Neuronal stem cell (in vitro differentiated cells): ENCODE measurements at regions not wholly inside any gene's neighbourhood (a gene's known extent, or its start where the extent isn't known, plus 50 kb on each side); places are given as distances from the start of the nearest gene placed in this dataset.

Experiments
- DNase-seq: peaks from one replicate; pipeline ENCODE4 v3.0.0-alpha.2; 2013; ENCODE audit warnings: low spot score
- H2AFZ ChIP-seq: one replicate; pipeline ENCODE4 v1.6.1; 2013; ENCODE audit warnings: mild to moderate bottlenecking, low read length, inconsistent platforms
- H2AK5ac ChIP-seq: 2 replicates; pipeline ENCODE4 v1.6.1; 2013; ENCODE audit warnings: low read depth, mild to moderate bottlenecking, inconsistent platforms, low read length, moderate library complexity, mixed read lengths
- H2BK120ac ChIP-seq: 2 replicates; pipeline ENCODE4 v1.6.1; 2013; ENCODE audit warnings: low read depth, mild to moderate bottlenecking, inconsistent platforms, low read length, moderate library complexity, mixed read lengths
- H2BK12ac ChIP-seq: one replicate; pipeline ENCODE4 v1.6.1; 2013; ENCODE audit warnings: low read length, inconsistent platforms
- H2BK15ac ChIP-seq: 2 replicates; pipeline ENCODE4 v1.6.1; 2013; ENCODE audit warnings: mild to moderate bottlenecking, low read length, inconsistent platforms, mixed read lengths
- H2BK5ac ChIP-seq: one replicate; pipeline ENCODE4 v1.6.1; 2013; ENCODE audit warnings: inconsistent platforms, mild to moderate bottlenecking, low read length, moderate library complexity
- H3K14ac ChIP-seq: one replicate; pipeline ENCODE4 v1.6.1; 2013; ENCODE audit warnings: low read length, inconsistent platforms
- H3K18ac ChIP-seq: 2 replicates; pipeline ENCODE4 v1.6.1; 2013; ENCODE audit warnings: low read length, inconsistent platforms
- H3K23ac ChIP-seq: 2 replicates; pipeline ENCODE4 v1.6.1; 2013; ENCODE audit warnings: low read depth, mild to moderate bottlenecking, mixed read lengths, low read length, inconsistent platforms; ENCODE audit not compliant: poor library complexity
- H3K27ac ChIP-seq: replicated peaks from 3 replicates; pipeline ENCODE4 v1.5.1; 2013; ENCODE audit warnings: low read length, inconsistent platforms
- H3K27me3 ChIP-seq, 3 experiments: 2 replicates each; pipeline ENCODE4 v1.6.1; 2013; ENCODE audit warnings: low read length in 3 of 3, mild to moderate bottlenecking in 2 of 3, inconsistent platforms in 1 of 3, low read depth in 1 of 3, mixed read lengths in 1 of 3, moderate library complexity in 1 of 3; ENCODE audit not compliant: control insufficient read depth in 3 of 3, insufficient read depth in 3 of 3
- H3K36me3 ChIP-seq, 2 donors: replicated peaks in 1 of 2; 2 replicates each; pipeline ENCODE4 v1.6.1; 2013; ENCODE audit warnings: low read length in 2 of 2; ENCODE audit not compliant: control insufficient read depth in 2 of 2, insufficient read depth in 2 of 2
- H3K4ac ChIP-seq: 2 replicates; pipeline ENCODE4 v1.6.1; 2013; ENCODE audit warnings: inconsistent platforms, mild to moderate bottlenecking, low read length, moderate library complexity
- H3K4me1 ChIP-seq, 2 donors: 1 replicate in 1 of 2; 2 replicates in 1 of 2; pipeline ENCODE4 v1.6.1; 2013; ENCODE audit warnings: low read length in 2 of 2, low read depth in 1 of 2; ENCODE audit not compliant: control insufficient read depth in 2 of 2, insufficient read depth in 1 of 2
- H3K4me2 ChIP-seq: one replicate; pipeline ENCODE4 v1.6.1; 2013; ENCODE audit warnings: mild to moderate bottlenecking, low read length, inconsistent platforms; ENCODE audit not compliant: insufficient read depth, poor library complexity, severe bottlenecking
- H3K4me3 ChIP-seq, 2 donors: 2 replicates each; pipeline ENCODE4 v1.5.1; 2013; ENCODE audit warnings: low read length in 2 of 2, mild to moderate bottlenecking in 2 of 2, inconsistent platforms in 1 of 2, moderate library complexity in 1 of 2
- H3K79me1 ChIP-seq: one replicate; pipeline ENCODE4 v1.6.1; 2013; ENCODE audit warnings: low read depth, mild to moderate bottlenecking, inconsistent platforms, low read length, moderate library complexity
- H3K9ac ChIP-seq: one replicate; pipeline ENCODE4 v1.6.1; 2013; ENCODE audit warnings: mild to moderate bottlenecking, low read depth, low read length, inconsistent platforms; ENCODE audit not compliant: poor library complexity
- H3K9me3 ChIP-seq, 2 donors: replicated peaks in 1 of 2; 2 replicates each; pipeline versions ENCODE3 to v1.6.1; 2013; ENCODE audit warnings: low read length in 2 of 2, mild to moderate bottlenecking in 2 of 2, inconsistent platforms in 1 of 2, low read depth in 1 of 2, mixed read lengths in 1 of 2, moderate library complexity in 1 of 2; ENCODE audit not compliant: control insufficient read depth in 2 of 2, insufficient read depth in 1 of 2
- H4K8ac ChIP-seq: one replicate; pipeline ENCODE4 v1.6.1; 2013; ENCODE audit warnings: low read depth, mild to moderate bottlenecking, inconsistent platforms, low read length, moderate library complexity
- H4K91ac ChIP-seq: one replicate; pipeline ENCODE4 v1.6.1; 2013; ENCODE audit warnings: low read length, low read depth, mild to moderate bottlenecking, inconsistent platforms; ENCODE audit not compliant: poor library complexity
- WGBS, 2 donors: extraction: QIAGEN DNeasy Blood & Tissue Kit; methylation state at CpG; one replicate each; pipeline ENCODE4 v1.1.7; 2013; ENCODE audit warnings: missing lambda C conversion rate in 2 of 2, mixed read lengths in 1 of 2; ENCODE audit not compliant: insufficient read length in 2 of 2, insufficient replicate concordance in 1 of 2; ENCODE audit errors: extremely low coverage in 2 of 2; 5-methylcytosine and 5-hydroxymethylcytosine counted together

GRCh38 chr3:18283680-18284079 lies 141.5 kb downstream of the SATB1 start:
- Histone ChIP-seq H3K79me1 (no peaks in the 10 kb centered on the region), H3K9me3 (no peaks in the 10 kb centered on the region)

GRCh38 chr3:18282507-18282906 lies 142.6 kb downstream of the SATB1 start:
- Histone ChIP-seq H4K8ac (no peak overlapping the region), H3K36me3 (no peaks in the 10 kb centered on the region), H2BK15ac (no peak overlapping the region), H4K91ac (no peak overlapping the region), H3K27me3 (peaks cover 0 to 2% (median 0%) of the 10 kb centered on the region in 3 experiments), H3K4ac (no peak overlapping the region), H3K4me1 (no peaks in the 10 kb centered on the region), H3K9me3 (no peaks in the 10 kb centered on the region), H3K4me2 (no peak overlapping the region), H2AFZ (no peak overlapping the region), H2BK5ac (no peak overlapping the region), H3K27ac (no peak overlapping the region), H2AK5ac (no peak overlapping the region), H3K18ac (no peak overlapping the region), H3K14ac (peak overlapping the region; percentile 75), H3K4me3 (no peak overlapping the region), H3K79me1 (no peaks in the 10 kb centered on the region), H3K23ac (no peak overlapping the region), H2BK120ac (no peak overlapping the region), H2BK12ac (no peak overlapping the region), H3K9ac (no peak overlapping the region)
- WGBS, 2 donors = no CpG with 5 or more reads among the region's 2 CpGs
- DNase-seq = no peak

More at GRCh38 chr3:18283680-18284079, 141.5 kb downstream of the SATB1 start:
- Histone ChIP-seq H2AFZ (no peak overlapping the region), H2BK5ac (no peak overlapping the region), H3K23ac (no peak overlapping the region), H4K91ac (no peak overlapping the region), H3K9ac (no peak overlapping the region), H2AK5ac (no peak overlapping the region), H2BK120ac (no peak overlapping the region), H3K27ac (no peak overlapping the region), H3K4me1 (no peaks in the 10 kb centered on the region), H3K18ac (no peak overlapping the region), H2BK12ac (no peak overlapping the region), H3K4ac (no peak overlapping the region), H2BK15ac (no peak overlapping the region), H3K36me3 (no peaks in the 10 kb centered on the region), H4K8ac (no peak overlapping the region), H3K27me3 (peaks cover 0 to 2% (median 0%) of the 10 kb centered on the region in 3 experiments), H3K4me2 (no peak overlapping the region), H3K4me3 (no peak overlapping the region), H3K14ac (no peak overlapping the region)
- no CpG with 5 or more reads among the region's 2 CpGs for WGBS, 2 donors
- no peak for DNase-seq

GRCh38 chr3:18279226-18279737 lies 145.9 kb downstream of the SATB1 start:
- no peak overlapping the region for H3K27ac ChIP-seq
- no peak for DNase-seq
- no peaks in the 10 kb centered on the region for H3K9me3 ChIP-seq
- H3K27me3 ChIP-seq = peaks cover 0 to 2% (median 0%) of the 10 kb centered on the region in 3 experiments
- no peak overlapping the region for H2BK120ac ChIP-seq
- H3K14ac ChIP-seq = no peak overlapping the region
- H2AFZ ChIP-seq = no peak overlapping the region
- H3K18ac ChIP-seq = no peak overlapping the region
- no peak overlapping the region for H3K23ac ChIP-seq
- H4K8ac ChIP-seq = no peak overlapping the region
- no peak overlapping the region for H2BK5ac ChIP-seq
- no peak overlapping the region for H3K4ac ChIP-seq
- H2AK5ac ChIP-seq = no peak overlapping the region
- no peak overlapping the region for H3K9ac ChIP-seq
- no peaks in the 10 kb centered on the region for H3K36me3 ChIP-seq
- H2BK12ac ChIP-seq = no peak overlapping the region
- H3K4me2 ChIP-seq = no peak overlapping the region
- H2BK15ac ChIP-seq = no peak overlapping the region
- WGBS, 2 donors = no CpG with 5 or more reads among the region's 3 CpGs
- no peaks in the 10 kb centered on the region for H3K79me1 ChIP-seq
- no peak overlapping the region for H4K91ac ChIP-seq
- H3K4me3 ChIP-seq = no peak overlapping the region
- no peaks in the 10 kb centered on the region for H3K4me1 ChIP-seq

GRCh38 chr3:18264853-18265252 lies 160.3 kb downstream of the SATB1 start:
- H3K4me3 ChIP-seq = no peak overlapping the region
- H3K23ac ChIP-seq = no peak overlapping the region
- no peak overlapping the region for H3K4me2 ChIP-seq
- no peak overlapping the region for H2BK12ac ChIP-seq
- no peak overlapping the region for H3K27ac ChIP-seq
- no peak overlapping the region for H2BK120ac ChIP-seq
- H3K79me1 ChIP-seq = no peaks in the 10 kb centered on the region
- no peak overlapping the region for H3K18ac ChIP-seq
- H3K14ac ChIP-seq = no peak overlapping the region
- no peak overlapping the region for H3K4ac ChIP-seq
- H3K36me3 ChIP-seq = no peaks in the 10 kb centered on the region
- no peak overlapping the region for H2AK5ac ChIP-seq
- no peaks in the 10 kb centered on the region for H3K27me3 ChIP-seq
- DNase-seq = no peak
- no peak overlapping the region for H2BK5ac ChIP-seq
- H4K91ac ChIP-seq = no peak overlapping the region
- H3K4me1 ChIP-seq = no peaks in the 10 kb centered on the region
- H3K9me3 ChIP-seq = no peaks in the 10 kb centered on the region
- no peak overlapping the region for H2AFZ ChIP-seq
- no peak overlapping the region for H3K9ac ChIP-seq
- H2BK15ac ChIP-seq = no peak overlapping the region
- no CpG with 5 or more reads among the region's 1 CpG for WGBS, 2 donors
- no peak overlapping the region for H4K8ac ChIP-seq
